ENCODE measurements at regions not wholly inside any gene's neighbourhood (a gene's known extent, or its start where the extent isn't known, plus 50 kb on each side); places are given as distances from the start of the nearest gene placed in this dataset.

GRCh38 chr7:80278737-80279136, 144.1 kb downstream of the GNAI1 start:
- ATAC-seq: no peak
- 61 to 81% (median 67%) methylated on average over 2 of the region's 2 CpGs for WGBS, 3 donors
- TF ChIP-seq CTCF (IDR thresholded peaks at IDR 0.05): no peak
- no peak for DNase-seq
- intact Hi-C loops (cut with DNase I): no loop called here
- Histone ChIP-seq H3K27me3 (ENCODE audit: insufficient read depth in 3 of 3, low read length in 2 of 3) (no peaks in the 10 kb centered on the region), H3K36me3 (ENCODE audit: insufficient read depth in 1 of 2, low read depth in 1 of 2) (no peaks in the 10 kb centered on the region), H3K27ac (no peak overlapping the region), H3K4me1 (peaks cover 19% of the 10 kb centered on the region), H3K9me3 (no peaks in the 10 kb centered on the region), H3K4me3 (no peak overlapping the region)

- TF ChIP-seq CTCF (IDR thresholded peaks at IDR 0.05): no peak
- Histone ChIP-seq H3K27me3 (ENCODE audit: insufficient read depth in 3 of 3, low read length in 2 of 3) (no peaks in the 10 kb centered on the region), H3K4me1 (peaks cover 19% of the 10 kb centered on the region), H3K36me3 (ENCODE audit: insufficient read depth in 1 of 2, low read depth in 1 of 2) (no peaks in the 10 kb centered on the region), H3K4me3 (no peak overlapping the region), H3K9me3 (no peaks in the 10 kb centered on the region), H3K27ac (peak overlapping the region; percentile 0)
- ATAC-seq: no peak
- 32 to 36% (median 36%) methylated on average over 6 of the region's 6 CpGs for WGBS, 3 donors
- DNase-seq: no peak
- intact Hi-C loops (cut with DNase I): no loop called here
Observed at GRCh38 chr7:80277434-80278427, 143.1 kb downstream of the GNAI1 start.

Measured in psoas muscle (tissue), 7 donors.